Activated naive CD4-positive, alpha-beta T cell treated with anti-CD3 and anti-CD28 coated beads, Interleukin-2, amount 50 U/mL, for 16 hours (primary cell): ENCODE measurements at regions not wholly inside any gene's neighbourhood (a gene's known extent, or its start where the extent isn't known, plus 50 kb on each side); places are given as distances from the start of the nearest gene placed in this dataset.

ENCODE experiments used
- DNase-seq: peaks from one replicate; pipeline ENCODE4 v3.0.0-alpha.2; 2020

GRCh38 chr15:70257573-70258248, 160.0 kb upstream of the TLE3 start:
- DNase-seq = no peak

- no peak for DNase-seq
Observed at GRCh38 chr15:70257047-70257446, 159.3 kb upstream of the TLE3 start.

GRCh38 chr15:70254311-70254869, 156.7 kb upstream of the TLE3 start:
- no peak for DNase-seq

- no peak for DNase-seq
Observed at GRCh38 chr15:70253461-70254156, 155.9 kb upstream of the TLE3 start.

- DNase-seq = no peak
Observed at GRCh38 chr15:70252951-70253320, 155.2 kb upstream of the TLE3 start.

- DNase-seq = no peak
Observed at GRCh38 chr15:70252056-70252950, 154.6 kb upstream of the TLE3 start.

GRCh38 chr15:70251246-70251990, 153.7 kb upstream of the TLE3 start:
- no peak for DNase-seq

- DNase-seq = no peak
Observed at GRCh38 chr15:70250208-70251201, 152.8 kb upstream of the TLE3 start.

- no peak for DNase-seq
Observed at GRCh38 chr15:70249616-70250015, 151.9 kb upstream of the TLE3 start.

- DNase-seq = no peak
Observed at GRCh38 chr15:70248116-70249025, 150.7 kb upstream of the TLE3 start.

- no peak for DNase-seq
Observed at GRCh38 chr15:70247281-70247680, 149.6 kb upstream of the TLE3 start.

- DNase-seq = no peak
Observed at GRCh38 chr15:70246623-70247220, 149.0 kb upstream of the TLE3 start.

- no peak for DNase-seq
Observed at GRCh38 chr15:70245932-70246622, 148.4 kb upstream of the TLE3 start.

- no peak for DNase-seq
Observed at GRCh38 chr15:70244978-70245542, 147.3 kb upstream of the TLE3 start.

- DNase-seq = no peak
Observed at GRCh38 chr15:70243686-70244540, 146.2 kb upstream of the TLE3 start.

- DNase-seq = no peak
Observed at GRCh38 chr15:70242951-70243685, 145.4 kb upstream of the TLE3 start.
